ENCODE measurements at regions not wholly inside any gene's neighbourhood (a gene's known extent, or its start where the extent isn't known, plus 50 kb on each side); places are given as distances from the start of the nearest gene placed in this dataset.

DNA sequence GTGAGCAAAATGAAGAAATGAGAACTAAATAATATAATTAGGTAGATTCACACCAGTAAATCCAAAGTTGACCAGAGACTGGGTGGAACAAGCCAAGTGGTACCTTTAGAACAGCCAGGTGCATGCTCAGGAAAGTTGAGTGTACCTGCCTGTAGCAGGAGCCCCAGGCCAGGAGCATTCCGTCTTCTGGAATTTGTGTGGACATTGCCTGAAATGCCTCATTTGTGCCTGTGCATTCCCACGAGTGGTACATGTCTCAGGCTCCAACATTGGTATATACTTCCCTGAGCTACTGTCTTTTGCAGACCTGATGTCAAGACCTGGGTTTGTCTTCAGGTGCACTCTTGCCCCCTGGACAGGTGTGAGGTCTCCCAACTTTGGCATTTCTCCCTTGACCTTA, 187.6 kb upstream of the NECTIN1 start:
- CTCF ChIA-PET: no interaction called here
- H3K4me3 ChIP-seq (ENCODE audit: low read depth, low read length): no peak overlapping the region
- POLR2A ChIA-PET: no interaction called here
- no peak for DNase-seq (ENCODE audit: low read depth, low spot score)
- TF ChIP-seq, protein P1, sequence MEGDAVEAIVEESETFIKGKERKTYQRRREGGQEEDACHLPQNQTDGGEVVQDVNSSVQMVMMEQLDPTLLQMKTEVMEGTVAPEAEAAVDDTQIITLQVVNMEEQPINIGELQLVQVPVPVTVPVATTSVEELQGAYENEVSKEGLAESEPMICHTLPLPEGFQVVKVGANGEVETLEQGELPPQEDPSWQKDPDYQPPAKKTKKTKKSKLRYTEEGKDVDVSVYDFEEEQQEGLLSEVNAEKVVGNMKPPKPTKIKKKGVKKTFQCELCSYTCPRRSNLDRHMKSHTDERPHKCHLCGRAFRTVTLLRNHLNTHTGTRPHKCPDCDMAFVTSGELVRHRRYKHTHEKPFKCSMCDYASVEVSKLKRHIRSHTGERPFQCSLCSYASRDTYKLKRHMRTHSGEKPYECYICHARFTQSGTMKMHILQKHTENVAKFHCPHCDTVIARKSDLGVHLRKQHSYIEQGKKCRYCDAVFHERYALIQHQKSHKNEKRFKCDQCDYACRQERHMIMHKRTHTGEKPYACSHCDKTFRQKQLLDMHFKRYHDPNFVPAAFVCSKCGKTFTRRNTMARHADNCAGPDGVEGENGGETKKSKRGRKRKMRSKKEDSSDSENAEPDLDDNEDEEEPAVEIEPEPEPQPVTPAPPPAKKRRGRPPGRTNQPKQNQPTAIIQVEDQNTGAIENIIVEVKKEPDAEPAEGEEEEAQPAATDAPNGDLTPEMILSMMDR (IDR thresholded peaks at IDR 0.05; ENCODE audit: insufficient read depth, low read length, missing control alignments): no peak

DNA sequence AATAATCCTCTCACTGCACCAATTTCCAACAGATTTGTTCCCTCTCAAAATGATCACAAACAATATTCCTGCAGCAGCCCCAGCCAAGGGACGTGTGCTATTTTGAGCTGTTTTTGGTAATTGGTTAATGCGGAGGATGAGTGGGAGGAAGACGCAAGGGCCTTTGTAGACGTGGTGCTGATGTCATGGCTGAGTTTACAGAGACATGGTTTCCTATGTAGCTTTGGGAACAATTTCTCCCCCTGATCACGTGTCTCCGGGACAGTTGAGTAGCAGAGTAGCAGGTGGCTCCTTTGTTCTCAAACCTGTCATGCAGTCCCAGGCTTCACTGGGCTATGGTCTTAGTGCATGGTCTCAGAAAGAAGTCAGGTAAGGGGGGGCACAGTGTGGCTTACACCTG, 183.2 kb upstream of the NECTIN1 start:
- no peak for DNase-seq (ENCODE audit: low read depth, low spot score)
- no peak overlapping the region for H3K4me3 ChIP-seq (ENCODE audit: low read depth, low read length)
- ChIA-PET CTCF (interaction anchor here (1.1 kb wide), 1 partner anchor 13 kb away, joined by 4 read pairs; no protein-coding TSS in a partner anchor), POLR2A (no interaction called here)
- TF ChIP-seq, protein P1 (IDR thresholded peaks at IDR 0.05; ENCODE audit: insufficient read depth, low read length, missing control alignments): no peak

DNA sequence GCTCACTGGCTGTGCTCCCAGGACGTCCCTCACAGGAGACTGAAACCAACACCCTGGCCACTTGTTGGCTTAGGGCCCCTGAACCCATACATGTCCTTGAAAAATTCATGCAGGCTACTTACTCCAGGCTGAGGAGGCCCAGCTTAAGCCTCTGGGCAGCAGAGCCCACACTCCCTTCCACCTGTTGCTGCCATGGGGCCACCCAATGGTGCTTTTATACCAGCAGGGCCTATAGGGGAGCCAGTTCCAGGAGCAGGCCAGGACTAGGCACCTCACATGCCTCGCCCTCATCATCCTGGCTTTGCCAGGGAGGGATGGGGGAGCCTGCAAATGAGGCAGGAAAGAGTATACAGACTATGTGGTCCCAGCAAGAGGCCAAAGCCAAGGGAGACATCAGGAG, 181.7 kb upstream of the NECTIN1 start:
- POLR2A ChIA-PET: no interaction called here
- TF ChIP-seq, protein P1 (IDR thresholded peaks at IDR 0.05; ENCODE audit: insufficient read depth, low read length, missing control alignments): no peak
- no peak for DNase-seq (ENCODE audit: low read depth, low spot score)
- no peak overlapping the region for H3K4me3 ChIP-seq (ENCODE audit: low read depth, low read length)
- CTCF ChIA-PET: interaction anchor here (1.3 kb wide), 1 partner anchor 181 kb away, joined by 3 read pairs; no protein-coding TSS in a partner anchor

- no peak overlapping the region for H3K4me3 ChIP-seq (ENCODE audit: low read depth, low read length)
- no peak for DNase-seq (ENCODE audit: low read depth, low spot score)
- POLR2A ChIA-PET: no interaction called here
- TF ChIP-seq, protein P1 (IDR thresholded peaks at IDR 0.05; ENCODE audit: insufficient read depth, low read length, missing control alignments): no peak
- CTCF ChIA-PET: interaction anchor here (1.3 kb wide), 1 partner anchor 180 kb away, joined by 3 read pairs; no protein-coding TSS in a partner anchor
Measured at GRCh38 chr11:119910051-119910450, 181.1 kb upstream of the NECTIN1 start.

GRCh38 chr11:119909495-119909894, 180.5 kb upstream of the NECTIN1 start:
- ChIA-PET POLR2A (no interaction called here), CTCF (interaction anchor here (1.3 kb wide), 1 partner anchor 180 kb away, joined by 3 read pairs; no protein-coding TSS in a partner anchor)
- no peak overlapping the region for H3K4me3 ChIP-seq (ENCODE audit: low read depth, low read length)
- TF ChIP-seq, protein P1 (IDR thresholded peaks at IDR 0.05; ENCODE audit: insufficient read depth, low read length, missing control alignments): no peak
- no peak for DNase-seq (ENCODE audit: low read depth, low spot score)

- TF ChIP-seq, protein P1 (IDR thresholded peaks at IDR 0.05; ENCODE audit: insufficient read depth, low read length, missing control alignments): no peak
- DNase-seq (ENCODE audit: low read depth, low spot score): no peak
- CTCF ChIA-PET: no interaction called here
- no peak overlapping the region for H3K4me3 ChIP-seq (ENCODE audit: low read depth, low read length)
- POLR2A ChIA-PET: no interaction called here
Measured at GRCh38 chr11:119909077-119909476, 180.1 kb upstream of the NECTIN1 start.
